Stomach (tissue), 8 donors: ENCODE measurements at regions not wholly inside any gene's neighbourhood (a gene's known extent, or its start where the extent isn't known, plus 50 kb on each side); places are given as distances from the start of the nearest gene placed in this dataset.

Experiments used
- DNase-seq, 2 donors: peaks; one replicate each; pipeline versions ENCODE4 v3.0.0 to v3.0.0-alpha.2; 2013 to 2019
- H3K27ac ChIP-seq, 5 donors: fragments of 200-600 bp in 4 of 5; sonication (generic) in 4 of 5; one replicate each; pipeline ENCODE4 v1.5.1; 2013 to 2019; ENCODE audit warnings: mild to moderate bottlenecking in 1 of 5, moderate library complexity in 1 of 5
- H3K27me3 ChIP-seq, 3 donors: fragments of 200-600 bp; sonication (generic); one replicate each; pipeline ENCODE4 v1.5.1; 2017 to 2019; ENCODE audit warnings: mixed run types in 1 of 3
- H3K36me3 ChIP-seq, 4 donors: fragments of 200-600 bp; sonication (generic); 1 replicate in 3 of 4; 2 replicates in 1 of 4; pipeline ENCODE4 v1.5.1; 2016 to 2019
- H3K4me1 ChIP-seq, 4 donors: fragments of 200-600 bp; sonication (generic); one replicate each; pipeline ENCODE4 v1.5.1; 2016 to 2019
- H3K4me3 ChIP-seq, 4 donors: fragments of 200-600 bp; sonication (generic) in 3 of 4; one replicate each; pipeline ENCODE4 v1.5.1; 2016 to 2019; ENCODE audit warnings: mild to moderate bottlenecking in 1 of 4
- H3K9me3 ChIP-seq, 4 donors: fragments of 200-600 bp; sonication (generic); one replicate each; pipeline ENCODE4 v1.5.1; 2016 to 2019
- CTCF ChIP-seq, 7 experiments: fragments of 450-650 bp in 4 of 7; fragments of 200-600 bp in 3 of 7; sonication (generic) in 3 of 7; IDR thresholded peaks; one replicate each; pipeline ENCODE4 v1.5.1; 2016 to 2019; ENCODE audit warnings: antibody characterized with exemption in 7 of 7, control low read depth in 2 of 7, mild to moderate bottlenecking in 1 of 7
- EP300 ChIP-seq: sonication (generic); formaldehyde crosslinking; IDR thresholded peaks from one replicate; pipeline ENCODE4 v1.6.1; 2017; ENCODE audit warnings: antibody characterized with exemption
- POLR2A ChIP-seq, 4 donors: fragments of 450-650 bp; IDR thresholded peaks; one replicate each; pipeline ENCODE4 v1.6.1; 2016; ENCODE audit warnings: antibody characterized with exemption in 4 of 4, control low read depth in 2 of 4, mild to moderate bottlenecking in 1 of 4, moderate library complexity in 1 of 4
- POLR2AphosphoS5 ChIP-seq, 3 donors: sonication (generic); formaldehyde crosslinking; IDR thresholded peaks; one replicate each; pipeline ENCODE4 v1.6.1; 2016; ENCODE audit warnings: antibody characterized with exemption in 3 of 3
- WGBS, 5 donors: extraction: QIAGEN DNeasy Blood & Tissue Kit in 3 of 5; methylation state at CpG; one replicate each; pipeline versions ENCODE4 v1.1.5 to v1.1.7; 2013 to 2018; 5-methylcytosine and 5-hydroxymethylcytosine counted together
- intact Hi-C: fragments of 100-400 bp; cut with DNase I; formaldehyde crosslinking; loops from one replicate; pipeline ENCODE4 v1.15.1; 2023; ENCODE audit warnings: low total_unique reads
- donor health status: healthy with polysubstance abuse.
- donor health status: Bipolar disorder and iron deficiency.
- donor health status: healthy.

GRCh38 chr15:93235926-93236780, 147.1 kb upstream of the RGMA start:
- no peaks in the 10 kb centered on the region for H3K36me3 ChIP-seq
- H3K27me3 ChIP-seq = peaks cover 0 to 7% (median 0%) of the 10 kb centered on the region in 3 donors
- peak; percentile 34 to 37 for DNase-seq
- peaks cover 0 to 6% (median 0%) of the 10 kb centered on the region in 4 donors for H3K9me3 ChIP-seq
- TF ChIP-seq CTCF (IDR thresholded peaks at IDR 0.05) (no peak), POLR2AphosphoS5 (IDR thresholded peaks at IDR 0.05) (no peak), EP300 (no peak), POLR2A (IDR thresholded peaks at IDR 0.05) (no peak)
- intact Hi-C loops = no loop called here
- peak overlapping the region in 2 of 5 donors; percentile 16 to 31 for H3K27ac ChIP-seq
- H3K4me3 ChIP-seq = no peak overlapping the region
- WGBS, 5 donors = 43 to 55% (median 53%) methylated on average over 17 of the region's 17 CpGs
- no peaks in the 10 kb centered on the region for H3K4me1 ChIP-seq

- no peak for DNase-seq
- Histone ChIP-seq H3K27ac (peak overlapping the region in 1 of 5 donors; percentile 16), H3K36me3 (no peaks in the 10 kb centered on the region), H3K9me3 (peaks cover 0 to 6% (median 0%) of the 10 kb centered on the region in 4 donors), H3K4me1 (no peaks in the 10 kb centered on the region), H3K4me3 (no peak overlapping the region), H3K27me3 (peaks cover 0 to 7% (median 0%) of the 10 kb centered on the region in 3 donors)
- intact Hi-C loops = no loop called here
- no peak for TF ChIP-seq CTCF (IDR thresholded peaks at IDR 0.05)
- TF ChIP-seq POLR2A (IDR thresholded peaks at IDR 0.05) = no peak
- TF ChIP-seq EP300 = no peak
- TF ChIP-seq POLR2AphosphoS5 (IDR thresholded peaks at IDR 0.05) = no peak
- WGBS, 5 donors = 61 to 77% (median 67%) methylated on average over 5 of the region's 5 CpGs
These were observed 146.3 kb upstream of the RGMA start for GRCh38 chr15:93235269-93235668.

- 85 to 93% (median 91%) methylated on average over 4 of the region's 4 CpGs for WGBS, 5 donors
- DNase-seq = no peak
- H3K27ac ChIP-seq = no peak overlapping the region
- no peak overlapping the region for H3K4me3 ChIP-seq
- H3K27me3 ChIP-seq = peaks cover 0 to 4% (median 0%) of the 10 kb centered on the region in 3 donors
- peaks cover 0 to 6% (median 0%) of the 10 kb centered on the region in 4 donors for H3K9me3 ChIP-seq
- TF ChIP-seq EP300 (no peak), POLR2AphosphoS5 (IDR thresholded peaks at IDR 0.05) (no peak), POLR2A (IDR thresholded peaks at IDR 0.05) (no peak), CTCF (IDR thresholded peaks at IDR 0.05) (no peak)
- H3K4me1 ChIP-seq = no peaks in the 10 kb centered on the region
- no peaks in the 10 kb centered on the region for H3K36me3 ChIP-seq
- intact Hi-C loops = no loop called here
These were observed 144.7 kb upstream of the RGMA start for GRCh38 chr15:93233710-93234109.

- Histone ChIP-seq H3K4me1 (no peaks in the 10 kb centered on the region), H3K27me3 (peaks cover 0 to 4% (median 0%) of the 10 kb centered on the region in 3 donors), H3K27ac (no peak overlapping the region), H3K9me3 (peaks cover 0 to under 1% (median 0%) of the 10 kb centered on the region in 4 donors), H3K36me3 (no peaks in the 10 kb centered on the region), H3K4me3 (no peak overlapping the region)
- intact Hi-C loops = no loop called here
- TF ChIP-seq POLR2AphosphoS5 (IDR thresholded peaks at IDR 0.05) (no peak), EP300 (no peak), CTCF (IDR thresholded peaks at IDR 0.05) (no peak), POLR2A (IDR thresholded peaks at IDR 0.05) (no peak)
- WGBS, 5 donors = 59 to 84% (median 80%) methylated on average over 8 of the region's 8 CpGs
- DNase-seq = no peak
These were observed 143.8 kb upstream of the RGMA start for GRCh38 chr15:93232845-93233244.
